ENCODE measurements at regions not wholly inside any gene's neighbourhood (a gene's known extent, or its start where the extent isn't known, plus 50 kb on each side); places are given as distances from the start of the nearest gene placed in this dataset.

- DNase-seq (ENCODE audit: low spot score) = no peak
- no peak for TF ChIP-seq CTCF (IDR thresholded peaks at IDR 0.05; ENCODE audit: borderline replicate concordance, control extremely low read depth, extremely low read depth, insufficient read depth, missing control alignments)
- in situ Hi-C loops (cut with MboI; ENCODE audit: low sequenced_read_pairs, unreplicated experiment) = no loop called here
These were observed 66.4 kb upstream of the IL2 start for GRCh38 chr4:122522944-122523343.

GRCh38 chr4:122517345-122517744, 60.8 kb upstream of the IL2 start:
- TF ChIP-seq CTCF (IDR thresholded peaks at IDR 0.05; ENCODE audit: borderline replicate concordance, control extremely low read depth, extremely low read depth, insufficient read depth, missing control alignments) = no peak
- in situ Hi-C loops (cut with MboI; ENCODE audit: low sequenced_read_pairs, unreplicated experiment) = no loop called here
- DNase-seq (ENCODE audit: low spot score) = no peak

- in situ Hi-C loops (cut with MboI; ENCODE audit: low sequenced_read_pairs, unreplicated experiment) = no loop called here
- DNase-seq (ENCODE audit: low spot score) = no peak
- TF ChIP-seq CTCF (IDR thresholded peaks at IDR 0.05; ENCODE audit: borderline replicate concordance, control extremely low read depth, extremely low read depth, insufficient read depth, missing control alignments) = no peak
These were observed 59.9 kb upstream of the IL2 start for GRCh38 chr4:122516376-122516775.

- no peak for DNase-seq (ENCODE audit: low spot score)
- TF ChIP-seq CTCF (IDR thresholded peaks at IDR 0.05; ENCODE audit: borderline replicate concordance, control extremely low read depth, extremely low read depth, insufficient read depth, missing control alignments) = no peak
- in situ Hi-C loops (cut with MboI; ENCODE audit: low sequenced_read_pairs, unreplicated experiment) = no loop called here
These were observed 58.1 kb upstream of the IL2 start for GRCh38 chr4:122514671-122515070.

- no peak for TF ChIP-seq CTCF (IDR thresholded peaks at IDR 0.05; ENCODE audit: borderline replicate concordance, control extremely low read depth, extremely low read depth, insufficient read depth, missing control alignments)
- no peak for DNase-seq (ENCODE audit: low spot score)
- in situ Hi-C loops (cut with MboI; ENCODE audit: low sequenced_read_pairs, unreplicated experiment) = no loop called here
These were observed 55.9 kb upstream of the IL2 start for GRCh38 chr4:122512430-122512829.

- in situ Hi-C loops (cut with MboI; ENCODE audit: low sequenced_read_pairs, unreplicated experiment) = no loop called here
- TF ChIP-seq CTCF (IDR thresholded peaks at IDR 0.05; ENCODE audit: borderline replicate concordance, control extremely low read depth, extremely low read depth, insufficient read depth, missing control alignments) = no peak
- DNase-seq (ENCODE audit: low spot score) = no peak
These were observed 51.6 kb upstream of the IL2 start for GRCh38 chr4:122508083-122508482.

All from GM13976 (cell line).